Panc1 (cell line): ENCODE measurements at regions not wholly inside any gene's neighbourhood (a gene's known extent, or its start where the extent isn't known, plus 50 kb on each side); places are given as distances from the start of the nearest gene placed in this dataset.

ENCODE experiments used
- ATAC-seq: fragments of 200-7000 bp; cut with Tn5 transposase; 2 replicates; pipeline ENCODE4 v1.9.1; 2020; ENCODE audit warnings: mild to moderate bottlenecking, moderate library complexity
- BruUV-seq: library from RNA; stranded (reverse); fragments of 400-500 nt; replicated peaks from 2 replicates; lab custom pipeline; 2021; lab: Mats Ljungman, UMichigan
- CTCF ChIA-PET: fragments of 300-600 bp; sonication (Branson Sonifier 250); formaldehyde crosslinking; loops from one replicate; lab custom pipeline; 2022; ENCODE audit warnings: antibody characterized with exemption; lab: Charles Lee
- POLR2A ChIA-PET: fragments of 300-600 bp; sonication (Branson Sonifier 250); formaldehyde crosslinking; loops from one replicate; lab custom pipeline; 2022; ENCODE audit warnings: antibody characterized with exemption; lab: Charles Lee
- DNase-seq: peaks from one replicate; pipeline ENCODE4 v3.0.0-alpha.2; 2010; ENCODE audit warnings: low read depth, low spot score
- H3K27ac ChIP-seq: 2 replicates; pipeline ENCODE4 v1.5.1; 2011; ENCODE audit warnings: mild to moderate bottlenecking, low read length, inconsistent platforms
- H3K27me3 ChIP-seq: fragments of 200-500 bp; sonication (Bioruptor generic); 2 replicates; pipeline ENCODE4 v1.6.0; 2014; ENCODE audit warnings: low read length, inconsistent platforms; ENCODE audit not compliant: control insufficient read depth, insufficient read depth
- H3K36me3 ChIP-seq: fragments of 200-500 bp; sonication (Bioruptor generic); 2 replicates; pipeline ENCODE4 v1.5.1; 2014; ENCODE audit warnings: inconsistent platforms, mild to moderate bottlenecking, low read length, moderate library complexity; ENCODE audit not compliant: control insufficient read depth, insufficient read depth
- H3K4me1 ChIP-seq: 2 replicates; pipeline ENCODE4 v1.5.1; 2011; ENCODE audit warnings: inconsistent platforms, mild to moderate bottlenecking, low read length, moderate library complexity; ENCODE audit not compliant: control insufficient read depth, insufficient read depth
- H3K4me3 ChIP-seq, 2 experiments: 2 replicates each; pipeline ENCODE4 v1.5.1; 2011 to 2012; ENCODE audit warnings: low read depth in 2 of 2, low read length in 2 of 2, mild to moderate bottlenecking in 2 of 2, inconsistent platforms in 1 of 2, moderate library complexity in 1 of 2
- H3K9me3 ChIP-seq: fragments of 200-500 bp; sonication (Bioruptor generic); 2 replicates; pipeline ENCODE4 v1.5.1; 2014; ENCODE audit warnings: low read depth, mild to moderate bottlenecking, inconsistent platforms, low read length, moderate library complexity; ENCODE audit not compliant: control insufficient read depth, insufficient read depth
- POLR2AphosphoS5 ChIP-seq: IDR thresholded peaks from 2 replicates; pipeline ENCODE4 v1.6.1; 2012; ENCODE audit warnings: mild to moderate bottlenecking, low read depth, low read length, moderate library complexity
- SIN3A ChIP-seq: IDR thresholded peaks from 2 replicates; pipeline ENCODE4 v1.6.1; 2012; ENCODE audit warnings: low read depth, mild to moderate bottlenecking, low read length, moderate library complexity, borderline replicate concordance; ENCODE audit not compliant: insufficient read depth
- TCF7L2 ChIP-seq: IDR thresholded peaks from 2 replicates; pipeline ENCODE4 v1.6.1; 2011; ENCODE audit warnings: mild to moderate bottlenecking, low read depth, low read length, inconsistent platforms
- in situ Hi-C: cut with HindIII; loops from 2 replicates; pipeline ENCODE4 v1.10.0; 2016; ENCODE audit warnings: low sequenced_read_pairs, low pct_unique_long_range_greater_than_20kb
- intact Hi-C: fragments of 100-400 bp; cut with micrococcal nuclease; formaldehyde crosslinking; loops from one replicate; pipeline ENCODE4 v1.10.0; 2022; ENCODE audit not compliant: unreplicated experiment
- TF ChIP-seq, protein P1 (sequence below), 2 experiments: IDR thresholded peaks; 2 replicates each; pipeline ENCODE4 v1.6.1; 2011 to 2012; ENCODE audit warnings: low read depth in 2 of 2, control low read depth in 1 of 2, low read length in 1 of 2, mild to moderate bottlenecking in 1 of 2, moderate library complexity in 1 of 2; ENCODE audit not compliant: insufficient read depth in 1 of 2
- TF ChIP-seq, protein P2 (sequence below): fragments of 450-650 bp; IDR thresholded peaks from 2 replicates; pipeline ENCODE4 v1.5.1; 2017; ENCODE audit warnings: mild to moderate bottlenecking

DNA sequence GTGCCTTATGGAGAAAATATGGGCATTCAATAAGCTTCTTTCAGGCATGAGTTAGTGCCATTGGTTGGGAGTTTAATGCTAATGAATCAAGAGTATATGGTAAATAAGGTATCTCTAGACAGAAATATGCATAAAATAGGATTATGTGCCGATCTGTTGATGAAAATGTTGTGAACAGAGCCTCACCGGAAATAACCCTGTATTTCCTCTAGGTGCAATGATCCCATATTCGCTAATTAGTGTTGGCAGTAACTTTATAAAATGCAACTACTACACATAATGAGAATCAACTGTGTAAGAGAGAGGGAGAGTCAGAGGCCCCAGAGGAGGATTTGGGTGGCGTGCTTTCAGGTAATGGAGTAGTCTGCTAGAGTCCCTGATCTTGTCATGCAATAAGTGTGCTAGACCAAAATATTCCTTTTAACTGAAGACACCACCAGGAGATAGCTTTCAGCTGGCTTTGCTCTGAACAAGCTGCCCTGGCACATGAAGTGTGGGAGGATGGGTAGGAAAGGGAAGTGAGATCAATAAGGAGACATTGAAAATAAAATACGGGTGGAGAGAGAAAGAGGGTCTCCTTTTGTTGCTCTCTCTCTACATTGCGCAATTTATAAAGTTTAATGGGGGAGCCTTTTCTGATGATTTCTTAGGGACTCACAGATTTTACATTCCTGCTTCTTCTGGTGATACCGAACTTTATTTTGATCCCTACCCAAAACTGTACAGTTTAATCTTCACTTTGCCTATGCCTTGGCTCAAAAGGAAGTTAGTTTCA lies 68.6 kb upstream of the PLXNC1 start:
- Histone ChIP-seq H3K4me3 (no peak overlapping the region), H3K9me3 (no peaks in the 10 kb centered on the region), H3K4me1 (no peaks in the 10 kb centered on the region), H3K27ac (no peak overlapping the region), H3K36me3 (no peaks in the 10 kb centered on the region), H3K27me3 (no peaks in the 10 kb centered on the region)
- no peak for DNase-seq
- CTCF ChIA-PET = no interaction called here
- intact Hi-C loops = no loop called here
- in situ Hi-C loops = no loop called here
- POLR2A ChIA-PET = no interaction called here
- no TSS peak for BruUV-seq
- TF ChIP-seq POLR2AphosphoS5 = no peak
- TF ChIP-seq TCF7L2 = no peak
- no peak for TF ChIP-seq SIN3A
- TF ChIP-seq, protein P1, sequence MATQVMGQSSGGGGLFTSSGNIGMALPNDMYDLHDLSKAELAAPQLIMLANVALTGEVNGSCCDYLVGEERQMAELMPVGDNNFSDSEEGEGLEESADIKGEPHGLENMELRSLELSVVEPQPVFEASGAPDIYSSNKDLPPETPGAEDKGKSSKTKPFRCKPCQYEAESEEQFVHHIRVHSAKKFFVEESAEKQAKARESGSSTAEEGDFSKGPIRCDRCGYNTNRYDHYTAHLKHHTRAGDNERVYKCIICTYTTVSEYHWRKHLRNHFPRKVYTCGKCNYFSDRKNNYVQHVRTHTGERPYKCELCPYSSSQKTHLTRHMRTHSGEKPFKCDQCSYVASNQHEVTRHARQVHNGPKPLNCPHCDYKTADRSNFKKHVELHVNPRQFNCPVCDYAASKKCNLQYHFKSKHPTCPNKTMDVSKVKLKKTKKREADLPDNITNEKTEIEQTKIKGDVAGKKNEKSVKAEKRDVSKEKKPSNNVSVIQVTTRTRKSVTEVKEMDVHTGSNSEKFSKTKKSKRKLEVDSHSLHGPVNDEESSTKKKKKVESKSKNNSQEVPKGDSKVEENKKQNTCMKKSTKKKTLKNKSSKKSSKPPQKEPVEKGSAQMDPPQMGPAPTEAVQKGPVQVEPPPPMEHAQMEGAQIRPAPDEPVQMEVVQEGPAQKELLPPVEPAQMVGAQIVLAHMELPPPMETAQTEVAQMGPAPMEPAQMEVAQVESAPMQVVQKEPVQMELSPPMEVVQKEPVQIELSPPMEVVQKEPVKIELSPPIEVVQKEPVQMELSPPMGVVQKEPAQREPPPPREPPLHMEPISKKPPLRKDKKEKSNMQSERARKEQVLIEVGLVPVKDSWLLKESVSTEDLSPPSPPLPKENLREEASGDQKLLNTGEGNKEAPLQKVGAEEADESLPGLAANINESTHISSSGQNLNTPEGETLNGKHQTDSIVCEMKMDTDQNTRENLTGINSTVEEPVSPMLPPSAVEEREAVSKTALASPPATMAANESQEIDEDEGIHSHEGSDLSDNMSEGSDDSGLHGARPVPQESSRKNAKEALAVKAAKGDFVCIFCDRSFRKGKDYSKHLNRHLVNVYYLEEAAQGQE (IDR thresholded peaks at IDR 0.05; ENCODE audit: insufficient read depth in 1 of 2, low read depth in 2 of 2, low read length in 1 of 2) = no peak
- TF ChIP-seq, protein P2, sequence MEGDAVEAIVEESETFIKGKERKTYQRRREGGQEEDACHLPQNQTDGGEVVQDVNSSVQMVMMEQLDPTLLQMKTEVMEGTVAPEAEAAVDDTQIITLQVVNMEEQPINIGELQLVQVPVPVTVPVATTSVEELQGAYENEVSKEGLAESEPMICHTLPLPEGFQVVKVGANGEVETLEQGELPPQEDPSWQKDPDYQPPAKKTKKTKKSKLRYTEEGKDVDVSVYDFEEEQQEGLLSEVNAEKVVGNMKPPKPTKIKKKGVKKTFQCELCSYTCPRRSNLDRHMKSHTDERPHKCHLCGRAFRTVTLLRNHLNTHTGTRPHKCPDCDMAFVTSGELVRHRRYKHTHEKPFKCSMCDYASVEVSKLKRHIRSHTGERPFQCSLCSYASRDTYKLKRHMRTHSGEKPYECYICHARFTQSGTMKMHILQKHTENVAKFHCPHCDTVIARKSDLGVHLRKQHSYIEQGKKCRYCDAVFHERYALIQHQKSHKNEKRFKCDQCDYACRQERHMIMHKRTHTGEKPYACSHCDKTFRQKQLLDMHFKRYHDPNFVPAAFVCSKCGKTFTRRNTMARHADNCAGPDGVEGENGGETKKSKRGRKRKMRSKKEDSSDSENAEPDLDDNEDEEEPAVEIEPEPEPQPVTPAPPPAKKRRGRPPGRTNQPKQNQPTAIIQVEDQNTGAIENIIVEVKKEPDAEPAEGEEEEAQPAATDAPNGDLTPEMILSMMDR = no peak
- ATAC-seq = no peak

DNA sequence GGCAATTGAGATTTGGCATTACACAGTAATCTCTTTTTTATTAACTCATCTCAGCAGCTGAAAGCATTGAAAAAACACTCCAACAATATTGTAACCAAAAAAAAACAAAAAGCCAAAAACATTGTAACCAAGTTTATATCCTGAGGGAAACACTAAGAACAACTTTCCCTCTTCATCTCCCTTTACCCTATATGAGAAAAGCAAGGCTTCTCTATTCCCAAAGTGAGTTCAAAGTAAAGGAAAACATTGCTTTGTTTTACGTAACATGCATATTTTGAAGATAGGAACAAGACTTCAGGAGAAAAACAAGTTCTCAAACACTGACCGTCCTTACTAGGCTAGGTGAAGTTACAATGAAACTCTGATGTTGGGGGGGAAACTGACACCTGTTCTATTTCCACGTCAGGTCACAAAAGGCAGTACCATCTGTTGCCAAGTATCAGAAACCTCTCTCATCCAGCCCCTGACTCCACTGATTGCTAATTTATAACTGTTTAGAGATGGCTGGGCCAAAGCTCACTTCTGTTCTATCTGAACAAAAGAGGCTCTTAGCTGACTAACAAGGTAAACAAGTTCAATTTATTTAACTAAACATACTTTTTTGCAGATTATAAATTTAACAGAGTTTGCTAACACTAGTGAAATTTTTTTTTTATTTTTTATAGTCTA lies 67.9 kb upstream of the PLXNC1 start:
- TF ChIP-seq TCF7L2 (no peak), POLR2AphosphoS5 (no peak), SIN3A (no peak)
- TF ChIP-seq, protein P2 = no peak
- TF ChIP-seq, protein P1 (IDR thresholded peaks at IDR 0.05; ENCODE audit: insufficient read depth in 1 of 2, low read depth in 2 of 2, low read length in 1 of 2) = no peak

More for the DNA sequence above, 67.9 kb upstream of the PLXNC1 start:
- Histone ChIP-seq H3K4me3 (no peak overlapping the region), H3K27me3 (no peaks in the 10 kb centered on the region), H3K27ac (no peak overlapping the region), H3K36me3 (no peaks in the 10 kb centered on the region), H3K9me3 (no peaks in the 10 kb centered on the region), H3K4me1 (no peaks in the 10 kb centered on the region)
- BruUV-seq = no TSS peak
- in situ Hi-C loops (no loop called here), intact Hi-C loops (no loop called here)
- no peak for ATAC-seq
- ChIA-PET POLR2A (no interaction called here), CTCF (no interaction called here)
- DNase-seq = no peak
